ENCODE measurements at regions not wholly inside any gene's neighbourhood (a gene's known extent, or its start where the extent isn't known, plus 50 kb on each side); places are given as distances from the start of the nearest gene placed in this dataset.

DNA sequence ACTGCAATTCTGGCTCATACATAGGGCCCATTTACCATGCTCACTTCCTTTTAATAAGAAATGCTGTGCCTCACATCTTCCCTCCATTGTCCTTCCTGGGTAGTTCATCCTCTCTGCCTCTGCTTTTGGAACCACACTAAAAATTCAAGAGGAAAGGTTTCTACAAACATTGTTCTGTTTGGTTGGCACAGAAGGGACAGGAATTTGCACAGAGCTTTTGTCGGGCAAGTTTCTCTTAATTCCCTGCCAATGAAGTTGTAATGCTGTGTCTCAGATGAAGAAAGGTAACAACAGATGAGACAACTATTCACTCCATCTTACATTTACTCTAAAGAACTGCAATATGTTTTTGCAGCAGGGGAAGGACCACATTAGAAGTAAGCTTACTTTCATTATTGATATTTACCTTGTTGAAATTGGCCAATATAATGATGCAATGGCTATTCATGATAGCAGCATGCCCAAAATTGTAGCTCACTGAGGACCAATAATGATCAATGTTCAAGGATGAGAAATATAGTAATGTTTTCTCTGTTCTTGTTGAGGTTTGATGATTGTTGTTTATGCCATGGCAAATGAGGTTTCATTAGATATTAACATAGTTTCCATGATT is 82.5 kb upstream of the HMHB1 start:
- DNase-seq, result no peak

DNA sequence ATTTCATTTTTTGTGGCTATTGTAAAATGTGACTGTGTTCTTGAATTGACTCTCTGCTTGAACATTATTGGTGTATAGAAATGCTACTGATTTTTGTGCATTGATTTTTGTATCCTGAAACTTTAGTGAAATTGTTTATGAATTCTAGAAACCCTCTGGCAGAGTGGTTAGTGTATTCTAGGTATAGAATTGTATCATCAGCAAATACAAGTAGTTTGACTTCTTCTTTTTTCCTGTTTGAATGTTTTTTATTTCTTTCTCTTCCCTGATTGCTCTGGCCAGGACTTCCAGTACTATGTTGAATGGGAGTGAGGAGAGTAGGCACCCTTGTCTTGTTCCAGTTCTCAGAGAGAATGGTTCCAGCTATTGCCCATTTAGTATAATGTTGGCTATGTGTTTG is 88.8 kb upstream of the HMHB1 start:
- DNase-seq, result no peak

GRCh38 chr5:143721925-143722324 is 90.0 kb upstream of the HMHB1 start:
- DNase-seq, result peak; percentile 83

GRCh38 chr5:143720689-143721088 is 91.3 kb upstream of the HMHB1 start:
- no peak for DNase-seq

- peak; percentile 96 for DNase-seq
These were observed 94.6 kb upstream of the HMHB1 start for GRCh38 chr5:143717400-143717799.

GRCh38 chr5:143716881-143717280 is 95.1 kb upstream of the HMHB1 start:
- no peak for DNase-seq

- DNase-seq, result no peak
These were observed 96.3 kb upstream of the HMHB1 start for GRCh38 chr5:143715616-143716015.

DNA sequence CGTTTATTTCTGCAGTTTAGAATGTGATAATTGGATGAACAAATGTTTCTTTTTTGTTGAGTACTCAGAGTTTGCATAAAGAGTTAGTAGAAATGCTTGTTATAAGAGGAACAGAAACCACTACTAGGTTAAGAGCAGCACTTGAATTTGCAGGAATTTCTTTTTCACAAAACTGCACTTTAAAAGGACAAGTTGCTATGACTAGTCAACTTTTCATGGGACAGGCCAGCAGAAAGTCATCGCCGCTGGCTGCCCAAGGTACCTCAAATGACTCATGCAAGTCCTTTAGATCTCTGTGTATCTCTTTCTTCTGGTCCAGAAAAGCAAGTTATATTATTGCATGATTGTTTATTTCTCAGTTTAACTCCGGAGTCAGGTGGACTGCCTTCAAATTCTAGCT is 97.3 kb upstream of the HMHB1 start:
- DNase-seq, result no peak

GRCh38 chr5:143713047-143714003 is 98.6 kb upstream of the HMHB1 start:
- DNase-seq, result peak; percentile 61

- DNase-seq, result no peak
These were observed 103.3 kb upstream of the HMHB1 start for GRCh38 chr5:143708672-143709071.

GRCh38 chr5:143707806-143708205 is 104.2 kb upstream of the HMHB1 start:
- peak; percentile 69 for DNase-seq

- no peak for DNase-seq
These were observed 106.6 kb upstream of the HMHB1 start for GRCh38 chr5:143705381-143705780.

DNA sequence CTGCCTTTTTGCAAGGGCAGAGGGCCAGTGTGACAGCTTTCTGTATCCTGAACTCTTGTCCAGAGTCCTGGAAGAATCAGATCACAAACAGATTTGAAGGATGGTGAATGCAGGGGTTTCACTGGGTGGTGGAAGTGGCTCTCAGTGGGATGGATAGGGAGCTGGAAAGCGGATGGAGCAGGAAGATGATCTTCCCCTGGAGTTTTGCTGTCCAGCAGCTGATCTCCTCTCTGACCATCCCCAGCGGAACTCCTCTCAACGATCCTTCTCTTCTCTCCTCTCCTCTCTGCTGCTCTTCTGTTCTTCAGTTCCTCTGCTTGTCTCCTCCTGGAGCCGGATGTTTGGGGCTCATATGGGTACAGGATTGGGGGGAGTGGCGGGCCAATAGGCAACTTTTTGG is 108.3 kb upstream of the HMHB1 start:
- no peak for DNase-seq

- no peak for DNase-seq
These were observed 110.5 kb upstream of the HMHB1 start for GRCh38 chr5:143701493-143701892.

DNA sequence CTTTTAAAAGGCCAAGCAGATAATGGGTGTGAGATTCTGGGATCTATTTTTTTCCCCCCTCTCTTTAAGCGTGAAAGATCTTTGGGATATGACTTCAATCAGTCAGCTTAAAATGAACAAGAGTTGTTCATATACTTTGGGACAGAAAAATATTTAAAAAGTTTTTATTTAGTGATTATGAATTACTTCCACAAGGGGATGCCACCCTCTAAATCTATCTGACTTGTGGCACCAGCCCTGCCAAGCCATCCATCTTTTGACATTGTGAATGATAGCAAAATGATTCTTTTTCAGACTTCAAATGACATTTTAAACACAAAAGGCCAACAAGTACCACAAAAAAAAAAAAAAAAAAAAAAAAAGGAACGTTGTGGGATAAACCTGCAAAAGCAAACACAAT is 111.0 kb upstream of the HMHB1 start:
- DNase-seq, result no peak

GRCh38 chr5:143699121-143699520 is 112.8 kb upstream of the HMHB1 start:
- no peak for DNase-seq

DNA sequence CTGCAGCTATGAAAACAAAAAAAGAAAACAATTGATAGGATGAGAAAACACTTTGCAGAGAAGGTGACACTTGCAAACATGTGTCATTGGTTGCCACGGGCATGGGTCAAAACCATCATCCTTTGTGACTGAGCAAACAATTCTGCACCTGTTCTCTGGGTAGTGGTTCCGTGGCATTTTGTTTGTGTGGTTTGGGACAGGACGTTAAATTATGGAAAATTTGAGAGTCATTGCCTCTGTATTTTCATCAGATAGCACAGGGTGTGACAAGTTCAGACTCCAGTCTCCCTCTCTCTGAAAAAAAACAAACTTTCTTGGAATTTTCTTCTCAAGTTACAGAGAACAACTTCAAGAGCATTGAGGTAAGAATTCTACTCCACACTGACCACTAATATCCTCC is 113.4 kb upstream of the HMHB1 start:
- no peak for DNase-seq

- no peak for DNase-seq
These were observed 115.0 kb upstream of the HMHB1 start for GRCh38 chr5:143696921-143697320.

DNA sequence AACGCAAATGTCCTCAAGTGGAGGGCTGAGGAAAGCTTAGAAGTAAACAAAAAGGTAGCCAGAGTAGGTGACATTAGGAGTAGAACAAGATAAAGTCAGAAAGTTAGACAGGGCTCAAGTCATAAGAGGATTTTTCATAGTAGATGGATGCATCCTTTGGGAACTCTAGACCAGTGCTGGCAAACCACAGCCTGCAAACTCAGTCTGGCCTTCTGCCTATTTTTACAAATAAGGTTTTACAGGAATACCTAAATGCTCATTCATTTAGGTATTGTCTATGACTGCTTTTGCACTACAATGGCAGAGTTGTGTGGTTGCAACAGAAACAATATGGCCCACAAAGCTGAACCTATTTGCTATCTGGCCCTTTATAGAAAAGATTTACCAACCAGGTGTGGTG is 116.0 kb upstream of the HMHB1 start:
- no peak for DNase-seq

- DNase-seq, result no peak
These were observed 116.6 kb upstream of the HMHB1 start for GRCh38 chr5:143695244-143695864.

GRCh38 chr5:143694357-143694756 is 117.6 kb upstream of the HMHB1 start:
- DNase-seq, result no peak

GRCh38 chr5:143693651-143694252 is 118.2 kb upstream of the HMHB1 start:
- peak; percentile 43 for DNase-seq

GRCh38 chr5:143692342-143692741 is 119.6 kb upstream of the HMHB1 start:
- DNase-seq, result no peak

- no peak for DNase-seq
These were observed 120.0 kb upstream of the HMHB1 start for GRCh38 chr5:143691945-143692290.
